Panc1 (cell line): ENCODE measurements at regions not wholly inside any gene's neighbourhood (a gene's known extent, or its start where the extent isn't known, plus 50 kb on each side); places are given as distances from the start of the nearest gene placed in this dataset.

Experiments used
- ATAC-seq: fragments of 200-7000 bp; cut with Tn5 transposase; 2 replicates; pipeline ENCODE4 v1.9.1; 2020; ENCODE audit warnings: mild to moderate bottlenecking, moderate library complexity
- BruUV-seq: library from RNA; stranded (reverse); fragments of 400-500 nt; replicated peaks from 2 replicates; lab custom pipeline; 2021; lab: Mats Ljungman, UMichigan
- CTCF ChIA-PET: fragments of 300-600 bp; sonication (Branson Sonifier 250); formaldehyde crosslinking; loops from one replicate; lab custom pipeline; 2022; ENCODE audit warnings: antibody characterized with exemption; lab: Charles Lee
- POLR2A ChIA-PET: fragments of 300-600 bp; sonication (Branson Sonifier 250); formaldehyde crosslinking; loops from one replicate; lab custom pipeline; 2022; ENCODE audit warnings: antibody characterized with exemption; lab: Charles Lee
- DNase-seq: peaks from one replicate; pipeline ENCODE4 v3.0.0-alpha.2; 2010; ENCODE audit warnings: low read depth, low spot score
- H3K27ac ChIP-seq: 2 replicates; pipeline ENCODE4 v1.5.1; 2011; ENCODE audit warnings: mild to moderate bottlenecking, low read length, inconsistent platforms
- H3K27me3 ChIP-seq: fragments of 200-500 bp; sonication (Bioruptor generic); 2 replicates; pipeline ENCODE4 v1.6.0; 2014; ENCODE audit warnings: low read length, inconsistent platforms; ENCODE audit not compliant: control insufficient read depth, insufficient read depth
- H3K36me3 ChIP-seq: fragments of 200-500 bp; sonication (Bioruptor generic); 2 replicates; pipeline ENCODE4 v1.5.1; 2014; ENCODE audit warnings: inconsistent platforms, mild to moderate bottlenecking, low read length, moderate library complexity; ENCODE audit not compliant: control insufficient read depth, insufficient read depth
- H3K4me1 ChIP-seq: 2 replicates; pipeline ENCODE4 v1.5.1; 2011; ENCODE audit warnings: inconsistent platforms, mild to moderate bottlenecking, low read length, moderate library complexity; ENCODE audit not compliant: control insufficient read depth, insufficient read depth
- H3K4me3 ChIP-seq, 2 experiments: 2 replicates each; pipeline ENCODE4 v1.5.1; 2011 to 2012; ENCODE audit warnings: low read depth in 2 of 2, low read length in 2 of 2, mild to moderate bottlenecking in 2 of 2, inconsistent platforms in 1 of 2, moderate library complexity in 1 of 2
- H3K9me3 ChIP-seq: fragments of 200-500 bp; sonication (Bioruptor generic); 2 replicates; pipeline ENCODE4 v1.5.1; 2014; ENCODE audit warnings: low read depth, mild to moderate bottlenecking, inconsistent platforms, low read length, moderate library complexity; ENCODE audit not compliant: control insufficient read depth, insufficient read depth
- CTCF ChIP-seq: fragments of 450-650 bp; IDR thresholded peaks from 2 replicates; pipeline ENCODE4 v1.5.1; 2017; ENCODE audit warnings: mild to moderate bottlenecking
- POLR2AphosphoS5 ChIP-seq: IDR thresholded peaks from 2 replicates; pipeline ENCODE4 v1.6.1; 2012; ENCODE audit warnings: mild to moderate bottlenecking, low read depth, low read length, moderate library complexity
- REST ChIP-seq, 2 experiments: IDR thresholded peaks; 2 replicates each; pipeline ENCODE4 v1.6.1; 2011 to 2012; ENCODE audit warnings: low read depth in 2 of 2, control low read depth in 1 of 2, low read length in 1 of 2, mild to moderate bottlenecking in 1 of 2, moderate library complexity in 1 of 2; ENCODE audit not compliant: insufficient read depth in 1 of 2
- SIN3A ChIP-seq: IDR thresholded peaks from 2 replicates; pipeline ENCODE4 v1.6.1; 2012; ENCODE audit warnings: low read depth, mild to moderate bottlenecking, low read length, moderate library complexity, borderline replicate concordance; ENCODE audit not compliant: insufficient read depth
- TCF7L2 ChIP-seq: IDR thresholded peaks from 2 replicates; pipeline ENCODE4 v1.6.1; 2011; ENCODE audit warnings: mild to moderate bottlenecking, low read depth, low read length, inconsistent platforms
- in situ Hi-C: cut with HindIII; loops from 2 replicates; pipeline ENCODE4 v1.10.0; 2016; ENCODE audit warnings: low sequenced_read_pairs, low pct_unique_long_range_greater_than_20kb
- intact Hi-C: fragments of 100-400 bp; cut with micrococcal nuclease; formaldehyde crosslinking; loops from one replicate; pipeline ENCODE4 v1.10.0; 2022; ENCODE audit not compliant: unreplicated experiment

- no peak overlapping the region for H3K4me3 ChIP-seq
- H3K36me3 ChIP-seq = no peaks in the 10 kb centered on the region
- intact Hi-C loops = no loop called here
- TF ChIP-seq TCF7L2 (no peak), REST (IDR thresholded peaks at IDR 0.05; ENCODE audit: insufficient read depth in 1 of 2, low read depth in 2 of 2, low read length in 1 of 2) (no peak), SIN3A (no peak), CTCF (peak; percentile 19; the same call in 1 of the 2 replicates)
- ATAC-seq = no peak
- H3K9me3 ChIP-seq = no peaks in the 10 kb centered on the region
- ChIA-PET POLR2A (no interaction called here), CTCF (no interaction called here)
- DNase-seq = no peak
- BruUV-seq = no TSS peak
- no peaks in the 10 kb centered on the region for H3K4me1 ChIP-seq
- H3K27ac ChIP-seq = no peak overlapping the region
- peaks cover 5% of the 10 kb centered on the region; the same call in 1 of the 2 replicates for H3K27me3 ChIP-seq
- in situ Hi-C loops = no loop called here
Measured at GRCh38 chr3:152518346-152518745, 249.6 kb downstream of the MBNL1 start.

- intact Hi-C loops (no loop called here), in situ Hi-C loops (no loop called here)
- Histone ChIP-seq H3K4me1 (no peaks in the 10 kb centered on the region), H3K27ac (no peak overlapping the region), H3K4me3 (no peak overlapping the region), H3K9me3 (no peaks in the 10 kb centered on the region), H3K27me3 (peaks cover 5% of the 10 kb centered on the region; the same call in 1 of the 2 replicates), H3K36me3 (no peaks in the 10 kb centered on the region)
- TF ChIP-seq TCF7L2 = no peak
- no peak for TF ChIP-seq SIN3A
- no peak for TF ChIP-seq POLR2AphosphoS5
- TF ChIP-seq CTCF = no peak
- no peak for TF ChIP-seq REST (IDR thresholded peaks at IDR 0.05; ENCODE audit: insufficient read depth in 1 of 2, low read depth in 2 of 2, low read length in 1 of 2)
- POLR2A ChIA-PET = no interaction called here
- DNase-seq (no peak), ATAC-seq (no peak)
- BruUV-seq = no TSS peak
- CTCF ChIA-PET = no interaction called here
Measured at GRCh38 chr3:152519376-152519775, 250.6 kb downstream of the MBNL1 start.
